NT2/D1 (cell line): ENCODE measurements at regions not wholly inside any gene's neighbourhood (a gene's known extent, or its start where the extent isn't known, plus 50 kb on each side); places are given as distances from the start of the nearest gene placed in this dataset.
"Not testable (repeated sequence)": the region's sequence is repeated elsewhere in the genome, so short reads cannot be mapped to it uniquely, and the experiment has no call there.

ENCODE experiments used
- DNase-seq: peaks from one replicate; pipeline ENCODE4 v3.0.0-alpha.2; 2011; ENCODE audit warnings: low read depth, low spot score
- H3K27me3 ChIP-seq: 2 replicates; pipeline ENCODE4 v1.6.0; 2011; ENCODE audit warnings: mild to moderate bottlenecking; ENCODE audit not compliant: insufficient read length, insufficient read depth
- H3K36me3 ChIP-seq: 2 replicates; pipeline ENCODE4 v1.6.1; 2011; ENCODE audit warnings: mild to moderate bottlenecking, low read length, mixed read lengths; ENCODE audit not compliant: insufficient read depth, insufficient read length
- H3K4me1 ChIP-seq: 2 replicates; pipeline ENCODE4 v1.5.1; 2011; ENCODE audit not compliant: insufficient read depth, insufficient read length
- H3K4me3 ChIP-seq: 2 replicates; pipeline ENCODE4 v1.5.1; 2011; ENCODE audit warnings: low read depth; ENCODE audit not compliant: insufficient read length
- H3K9ac ChIP-seq: 2 replicates; pipeline ENCODE4 v1.6.0; 2011; ENCODE audit warnings: low read depth; ENCODE audit not compliant: insufficient read length
- H3K9me3 ChIP-seq: 2 replicates; pipeline ENCODE4 v1.5.1; 2011; ENCODE audit warnings: mild to moderate bottlenecking, low read length; ENCODE audit not compliant: insufficient read depth
- SUZ12 ChIP-seq: IDR thresholded peaks from 2 replicates; pipeline ENCODE4 v1.6.1; 2011; ENCODE audit not compliant: insufficient read length, insufficient read depth; ENCODE audit errors: extremely low read depth
- YY1 ChIP-seq: IDR thresholded peaks from 2 replicates; pipeline ENCODE4 v1.6.1; 2011; ENCODE audit not compliant: insufficient read length, insufficient read depth
- ZNF274 ChIP-seq: IDR thresholded peaks from 2 replicates; pipeline ENCODE4 v1.6.1; 2011; ENCODE audit warnings: mild to moderate bottlenecking, low read depth, low read length

DNA sequence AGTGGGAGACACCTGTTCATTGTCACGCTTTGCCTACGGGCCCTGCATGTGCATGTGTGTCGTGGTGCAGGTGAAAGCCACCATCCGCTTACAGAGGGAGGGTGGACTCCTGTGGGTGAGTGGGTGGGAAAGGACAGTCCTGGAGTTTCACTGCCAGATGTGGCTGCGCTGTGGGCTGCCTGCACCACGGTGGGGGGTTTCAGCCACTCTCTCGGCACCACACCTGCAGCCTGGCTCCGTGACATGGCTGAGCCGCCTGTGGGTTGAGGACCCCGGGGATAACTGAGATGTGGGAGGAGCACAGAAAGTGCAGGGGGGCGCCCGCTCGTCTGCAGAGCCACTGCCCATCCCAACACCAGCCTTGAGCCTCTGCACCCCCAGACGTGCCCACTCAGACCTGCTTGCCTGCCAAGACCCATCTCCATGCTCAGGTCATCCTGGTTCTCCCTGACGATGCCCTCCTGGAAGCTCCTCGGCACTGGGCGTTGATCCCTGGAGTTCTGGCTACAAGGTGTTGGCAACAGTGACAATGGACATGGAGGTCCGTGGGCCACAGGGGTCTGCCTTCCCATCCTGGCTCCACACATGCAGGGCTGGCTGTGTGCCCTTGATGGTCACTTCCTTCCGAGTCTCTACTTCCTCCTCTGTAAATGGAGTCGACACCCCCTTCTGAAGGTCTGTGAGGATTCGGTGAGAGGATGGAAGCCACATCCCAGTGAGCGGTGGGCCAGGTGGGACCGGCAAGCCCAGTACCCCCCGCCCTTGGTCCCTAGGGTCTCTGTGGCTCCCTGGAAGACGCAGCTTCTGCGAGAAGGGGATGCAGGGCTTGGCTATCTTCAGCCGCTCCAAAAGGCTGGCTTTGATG is 1007.0 kb downstream of the BRD1 start:
- no peaks in the 10 kb centered on the region for H3K36me3 ChIP-seq
- no peaks in the 10 kb centered on the region for H3K9me3 ChIP-seq
- no peak for DNase-seq
- H3K4me1 ChIP-seq, result peaks cover 6% of the 10 kb centered on the region
- H3K4me3 ChIP-seq, result no peak overlapping the region
- H3K27me3 ChIP-seq, result no peaks in the 10 kb centered on the region
- TF ChIP-seq ZNF274, result no peak
- no peak overlapping the region for H3K9ac ChIP-seq

DNA sequence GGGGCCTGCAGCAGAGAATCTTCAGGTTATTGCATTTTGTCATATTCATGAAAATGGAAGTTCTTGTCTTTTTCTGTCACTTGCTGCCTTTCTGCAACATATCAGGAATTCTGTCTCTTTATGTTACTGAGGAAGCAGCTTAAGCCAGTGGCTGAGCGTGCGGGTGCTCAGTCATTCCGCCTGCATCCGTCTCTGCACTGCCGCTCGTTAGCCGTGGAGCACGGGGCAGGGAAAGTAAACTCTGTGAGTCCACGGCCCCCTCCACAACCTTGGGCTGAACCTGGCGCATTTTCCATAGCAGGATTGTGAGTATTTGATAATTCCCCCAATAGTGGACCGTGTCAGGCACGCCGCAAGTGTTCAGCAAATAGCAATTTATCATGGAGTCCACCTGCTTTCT is 1007.7 kb downstream of the BRD1 start:
- DNase-seq, result no peak

DNA sequence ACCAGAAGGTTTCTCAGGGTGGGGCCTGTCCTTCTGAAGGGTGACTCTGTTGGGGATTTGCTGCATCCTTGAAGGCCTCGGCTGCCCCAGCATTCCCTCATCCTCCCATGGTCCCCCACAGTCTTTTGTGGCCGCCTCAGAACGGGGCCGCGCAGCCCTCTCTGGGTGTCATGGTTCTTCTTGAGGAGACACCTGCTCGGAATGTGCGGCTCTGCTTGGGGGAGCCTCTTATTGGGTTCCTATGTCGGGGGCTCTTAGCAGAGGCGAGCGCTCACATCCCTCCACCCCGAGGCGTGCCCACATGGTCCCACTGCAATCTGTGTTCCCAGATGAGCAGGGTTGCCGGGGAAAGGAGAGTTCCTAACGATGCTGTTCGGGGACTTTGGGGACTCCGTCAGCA is 1008.4 kb downstream of the BRD1 start:
- no peak overlapping the region for H3K4me3 ChIP-seq
- H3K27me3 ChIP-seq, result no peaks in the 10 kb centered on the region
- H3K9me3 ChIP-seq, result no peaks in the 10 kb centered on the region
- H3K36me3 ChIP-seq, result no peaks in the 10 kb centered on the region
- no peak for DNase-seq
- TF ChIP-seq YY1 (no peak), SUZ12 (no peak)
- H3K4me1 ChIP-seq, result peaks cover 3% of the 10 kb centered on the region
- no peak overlapping the region for H3K9ac ChIP-seq

More for the DNA sequence above, 1007.7 kb downstream of the BRD1 start:
- no peak overlapping the region for H3K9ac ChIP-seq
- no peaks in the 10 kb centered on the region for H3K9me3 ChIP-seq
- peaks cover 4% of the 10 kb centered on the region for H3K4me1 ChIP-seq
- no peaks in the 10 kb centered on the region for H3K27me3 ChIP-seq
- H3K36me3 ChIP-seq, result no peaks in the 10 kb centered on the region
- no peak overlapping the region for H3K4me3 ChIP-seq
- TF ChIP-seq SUZ12 (no peak), ZNF274 (no peak), YY1 (no peak)

DNA sequence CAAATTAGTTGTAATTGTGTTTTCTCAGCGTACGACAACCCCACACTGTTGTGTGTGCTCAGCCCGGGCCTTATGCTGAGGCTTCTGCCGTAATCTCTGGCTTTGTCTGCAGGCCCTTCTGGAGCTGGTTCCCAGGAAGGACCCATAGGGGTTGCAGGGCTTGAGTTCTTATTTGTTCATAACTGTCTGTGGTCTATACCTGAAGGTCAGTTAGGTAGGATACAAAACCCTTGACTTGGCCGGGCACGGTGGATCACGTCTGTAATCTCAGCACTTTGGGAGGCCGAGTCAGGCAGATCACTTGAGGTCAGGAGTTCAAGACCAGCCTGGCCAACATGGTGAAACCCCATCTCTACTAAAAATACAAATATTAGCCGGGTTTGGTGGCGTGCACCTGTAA is 1010.2 kb downstream of the BRD1 start:
- H3K9me3 ChIP-seq, H3K27me3 ChIP-seq, H3K36me3 ChIP-seq, H3K9ac ChIP-seq, H3K4me3 ChIP-seq, H3K4me1 ChIP-seq, DNase-seq: not testable (repeated sequence)

DNA sequence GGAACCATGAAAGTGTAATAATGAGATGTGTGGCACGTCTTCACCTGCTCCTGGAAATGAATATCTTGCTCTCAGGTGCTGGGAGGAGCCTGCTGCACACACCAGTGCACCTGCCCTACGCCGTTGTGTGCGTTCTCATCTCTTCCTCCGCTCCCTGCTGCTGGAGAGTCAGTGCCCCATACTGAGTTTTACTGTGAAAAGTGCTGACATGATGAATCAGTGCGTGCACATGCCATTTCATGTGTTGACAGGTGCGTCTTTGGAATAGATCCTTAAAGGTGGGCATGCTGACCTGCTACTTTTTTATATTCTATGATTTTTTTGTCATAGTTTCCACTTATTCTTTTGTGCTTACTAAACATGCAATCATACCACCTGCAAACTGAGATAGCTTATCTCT is 1015.8 kb downstream of the BRD1 start:
- no peak for TF ChIP-seq YY1
- DNase-seq, result no peak
- H3K27me3 ChIP-seq, result no peaks in the 10 kb centered on the region

DNA sequence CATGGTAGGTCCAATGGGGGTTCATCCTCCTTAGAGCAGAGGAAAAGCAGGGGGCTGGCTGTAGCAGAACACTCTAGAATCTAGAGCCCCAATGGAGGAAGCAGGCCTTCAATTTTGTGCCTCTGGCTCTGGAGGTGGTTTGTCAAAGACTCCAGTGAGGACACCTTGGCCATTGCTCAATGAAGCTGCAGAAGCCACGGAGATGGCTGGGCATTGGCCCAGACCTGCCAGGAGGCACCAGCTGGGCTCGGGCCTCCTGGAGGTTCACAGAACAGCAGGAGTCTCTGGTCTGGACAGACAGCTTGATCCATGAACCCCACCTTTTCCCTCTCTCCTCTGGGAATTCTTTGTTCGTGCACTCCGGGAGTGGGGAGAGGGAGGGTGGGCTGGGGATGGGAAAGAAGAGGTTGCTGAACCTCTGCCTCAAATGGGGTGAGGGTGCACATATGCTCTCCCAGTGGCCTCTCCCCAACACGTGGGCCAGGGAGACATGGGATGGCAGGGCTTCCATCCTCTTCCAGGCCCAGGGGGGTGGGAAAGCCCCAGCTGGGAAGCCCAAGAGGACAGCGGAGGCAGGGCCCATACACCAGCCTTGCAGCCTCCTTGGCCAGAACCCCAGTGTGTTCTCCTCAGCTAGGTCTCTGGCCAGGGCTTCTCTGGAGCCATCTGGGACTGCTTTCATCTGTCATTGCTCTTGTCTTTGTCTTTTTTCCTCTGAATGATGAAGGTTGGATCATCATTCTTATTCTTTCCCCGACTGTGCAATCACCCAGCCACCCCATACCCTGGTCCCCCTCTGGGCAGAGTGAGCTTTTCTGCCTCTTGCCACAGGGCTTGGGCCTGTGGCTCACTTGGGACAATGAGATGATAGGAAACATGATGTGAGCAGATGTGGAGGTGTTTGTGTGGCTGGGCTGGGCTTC is 1019.4 kb downstream of the BRD1 start:
- Histone ChIP-seq H3K4me1 (peaks cover 2% of the 10 kb centered on the region), H3K36me3 (no peaks in the 10 kb centered on the region), H3K9me3 (no peaks in the 10 kb centered on the region), H3K9ac (no peak overlapping the region), H3K4me3 (no peak overlapping the region), H3K27me3 (no peaks in the 10 kb centered on the region)
- no peak for DNase-seq
- TF ChIP-seq SUZ12 (no peak), YY1 (no peak), ZNF274 (no peak)

More for the DNA sequence above, 1015.8 kb downstream of the BRD1 start:
- Histone ChIP-seq H3K9ac (no peak overlapping the region), H3K4me3 (no peak overlapping the region), H3K4me1 (no peaks in the 10 kb centered on the region), H3K9me3 (no peaks in the 10 kb centered on the region), H3K36me3 (no peaks in the 10 kb centered on the region)

DNA sequence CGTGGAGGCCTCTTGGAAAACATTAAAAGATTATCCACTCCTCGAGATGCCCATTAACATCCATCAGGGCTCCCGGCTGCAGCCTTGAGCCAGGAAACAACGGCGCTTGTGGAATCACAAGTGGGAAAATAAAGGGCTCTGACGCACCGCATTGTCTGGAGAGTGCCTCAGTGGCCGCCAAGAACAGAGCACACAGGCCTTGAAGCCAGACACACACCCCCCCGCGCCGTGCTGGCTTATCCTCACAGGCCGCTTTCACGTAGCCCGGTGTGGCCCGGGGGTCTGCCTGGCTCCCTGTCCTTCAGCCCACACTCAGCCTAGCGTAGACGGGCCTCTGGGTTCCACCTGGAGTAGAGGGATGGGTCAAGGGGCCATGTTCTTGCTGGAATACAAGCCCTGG is 1020.5 kb downstream of the BRD1 start:
- H3K9ac ChIP-seq, result no peak overlapping the region

More for the DNA sequence above, 1020.5 kb downstream of the BRD1 start:
- no peaks in the 10 kb centered on the region for H3K9me3 ChIP-seq
- no peaks in the 10 kb centered on the region for H3K36me3 ChIP-seq
- H3K4me1 ChIP-seq, result peaks cover 2% of the 10 kb centered on the region
- no peak overlapping the region for H3K4me3 ChIP-seq
- no peaks in the 10 kb centered on the region for H3K27me3 ChIP-seq
- DNase-seq, result no peak
- TF ChIP-seq ZNF274 (no peak), YY1 (no peak), SUZ12 (no peak)
